ENCODE measurements at regions not wholly inside any gene's neighbourhood (a gene's known extent, or its start where the extent isn't known, plus 50 kb on each side); places are given as distances from the start of the nearest gene placed in this dataset.

- TF ChIP-seq CTCF (IDR thresholded peaks at IDR 0.05) (no peak), EZH2 (IDR thresholded peaks at IDR 0.05; ENCODE audit: borderline replicate concordance, insufficient read depth, low read depth, low read length, poor library complexity, severe bottlenecking) (no peak)
These were observed 447.8 kb upstream of the CD180 start for GRCh38 chr5:67644221-67644920.

Data from B cell (primary cell).